ENCODE measurements at regions not wholly inside any gene's neighbourhood (a gene's known extent, or its start where the extent isn't known, plus 50 kb on each side); places are given as distances from the start of the nearest gene placed in this dataset.

DNA sequence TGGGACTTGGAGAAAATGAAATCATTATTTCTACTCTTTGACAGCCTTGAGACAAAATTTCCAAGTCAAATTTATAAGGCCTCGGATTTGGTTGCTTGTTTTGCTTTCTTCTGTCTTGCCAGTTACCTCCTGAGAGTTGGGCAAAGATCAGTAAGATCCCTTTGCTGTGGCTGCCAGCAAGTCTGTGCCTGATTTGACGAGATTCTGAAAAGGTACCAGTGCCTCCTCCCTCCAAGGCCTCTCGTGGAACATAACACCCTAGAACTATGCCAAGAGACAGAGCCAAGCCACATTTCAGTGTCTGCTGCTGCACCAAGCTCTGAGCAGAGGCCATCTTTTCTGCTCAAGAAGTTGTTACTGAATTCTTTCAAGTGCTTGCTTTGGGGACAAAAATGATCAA lies 61.0 kb downstream of the GTPBP8 start:
- H3K27ac ChIP-seq, result peak overlapping the region; percentile 48 to 79 (median 64)
- in situ Hi-C loops (cut with MboI; ENCODE audit: low pct_ligation_motif_present in 1 of 4, low pct_unique_long_range_greater_than_20kb in 1 of 4, low sequenced_read_pairs in 3 of 4) (loop anchor here in 3 of 4 donors (5.0 to 10.0 kb wide), 3 partner anchors 233 to 243 kb away; no protein-coding TSS in a partner anchor), intact Hi-C loops (cut with DNase I; ENCODE audit: low total_unique reads) (loop anchor here (2.0 kb wide), 1 partner anchor 237 kb away; no protein-coding TSS in a partner anchor)
- 58 to 78% methylated on average over 3 of the region's 3 CpGs for WGBS, 2 donors (ENCODE audit: low coverage in 1 of 2)
- no peak overlapping the region for H3K4me3 ChIP-seq
- TF ChIP-seq EP300 (IDR thresholded peaks at IDR 0.05; ENCODE audit: low read depth) (no peak), CTCF (IDR thresholded peaks at IDR 0.05) (no peak)
- no peaks in the 10 kb centered on the region for H3K9me3 ChIP-seq
- H3K4me1 ChIP-seq, result peaks cover 0 to 9% (median 0%) of the 10 kb centered on the region in 4 donors
- H3K36me3 ChIP-seq, result no peaks in the 10 kb centered on the region
- H3K27me3 ChIP-seq, result no peaks in the 10 kb centered on the region
- no peak for DNase-seq

DNA sequence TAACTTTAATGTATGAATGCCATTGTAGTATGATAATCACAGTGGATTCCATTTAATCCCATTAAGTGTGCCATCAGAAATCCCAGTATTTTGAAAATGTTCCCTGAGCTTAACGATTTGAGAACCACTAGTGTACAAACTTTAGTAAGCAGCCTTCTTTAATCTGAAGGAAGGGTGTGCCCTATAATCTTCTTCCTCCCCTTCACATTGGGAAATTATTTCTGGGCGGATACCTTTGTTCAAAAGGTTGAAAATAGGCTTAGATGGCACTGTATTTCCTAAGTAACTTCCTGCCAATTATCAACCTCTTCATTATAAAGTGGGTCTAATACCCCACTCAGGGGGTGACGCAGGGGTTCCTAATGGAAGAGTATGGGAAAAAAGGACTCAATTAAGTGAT lies 62.4 kb downstream of the GTPBP8 start:
- no peak for TF ChIP-seq CTCF (IDR thresholded peaks at IDR 0.05)
- TF ChIP-seq POLR2A (IDR thresholded peaks at IDR 0.05), result no peak
- TF ChIP-seq POLR2AphosphoS5 (IDR thresholded peaks at IDR 0.05), result no peak
- no peak for TF ChIP-seq EP300 (IDR thresholded peaks at IDR 0.05; ENCODE audit: low read depth)
- 64 to 78% methylated on average over 3 of the region's 3 CpGs for WGBS, 2 donors (ENCODE audit: low coverage in 1 of 2)
- no peaks in the 10 kb centered on the region for H3K27me3 ChIP-seq
- intact Hi-C loops (cut with DNase I; ENCODE audit: low total_unique reads), result loop anchor here (2.0 kb wide), 1 partner anchor 236 kb away; no protein-coding TSS in a partner anchor
- no peak overlapping the region for H3K27ac ChIP-seq
- H3K9me3 ChIP-seq, result no peaks in the 10 kb centered on the region
- H3K4me1 ChIP-seq, result peaks cover 0 to 9% (median 0%) of the 10 kb centered on the region in 4 donors
- no peak for DNase-seq
- in situ Hi-C loops (cut with MboI; ENCODE audit: low pct_ligation_motif_present in 1 of 4, low pct_unique_long_range_greater_than_20kb in 1 of 4, low sequenced_read_pairs in 3 of 4), result loop anchor here in 3 of 4 donors (5.0 to 10.0 kb wide), 3 partner anchors 232 to 242 kb away; no protein-coding TSS in a partner anchor
- H3K36me3 ChIP-seq, result no peaks in the 10 kb centered on the region
- H3K4me3 ChIP-seq, result no peak overlapping the region

GRCh38 chr3:113054552-113054951 lies 63.8 kb downstream of the GTPBP8 start:
- DNase-seq, result no peak
- 0 to 34% methylated on average over 1 of the region's 1 CpG for WGBS, 2 donors (ENCODE audit: low coverage in 1 of 2)
- Histone ChIP-seq H3K27ac (no peak overlapping the region), H3K36me3 (no peaks in the 10 kb centered on the region), H3K27me3 (no peaks in the 10 kb centered on the region), H3K9me3 (no peaks in the 10 kb centered on the region), H3K4me3 (no peak overlapping the region), H3K4me1 (peaks cover 0 to 9% (median 0%) of the 10 kb centered on the region in 4 donors)
- in situ Hi-C loops (cut with MboI; ENCODE audit: low pct_ligation_motif_present in 1 of 4, low pct_unique_long_range_greater_than_20kb in 1 of 4, low sequenced_read_pairs in 3 of 4), result loop anchor here in 3 of 4 donors (5.0 to 10.0 kb wide), 3 partner anchors 230 to 240 kb away; no protein-coding TSS in a partner anchor
- intact Hi-C loops (cut with DNase I; ENCODE audit: low total_unique reads), result no loop called here
- TF ChIP-seq CTCF (IDR thresholded peaks at IDR 0.05) (no peak), EP300 (IDR thresholded peaks at IDR 0.05; ENCODE audit: low read depth) (no peak), POLR2AphosphoS5 (IDR thresholded peaks at IDR 0.05) (no peak), POLR2A (IDR thresholded peaks at IDR 0.05) (no peak)

- no peaks in the 10 kb centered on the region for H3K9me3 ChIP-seq
- intact Hi-C loops (cut with DNase I; ENCODE audit: low total_unique reads), result no loop called here
- peaks cover 0 to 9% (median 0%) of the 10 kb centered on the region in 4 donors for H3K4me1 ChIP-seq
- H3K4me3 ChIP-seq, result no peak overlapping the region
- DNase-seq, result no peak
- H3K27me3 ChIP-seq, result no peaks in the 10 kb centered on the region
- no peaks in the 10 kb centered on the region for H3K36me3 ChIP-seq
- in situ Hi-C loops (cut with MboI; ENCODE audit: low pct_ligation_motif_present in 1 of 4, low pct_unique_long_range_greater_than_20kb in 1 of 4, low sequenced_read_pairs in 3 of 4), result loop anchor here in 2 of 4 donors (10.0 kb wide), 2 partner anchors 230 to 240 kb away; no protein-coding TSS in a partner anchor
- no peak overlapping the region for H3K27ac ChIP-seq
- TF ChIP-seq CTCF (IDR thresholded peaks at IDR 0.05) (no peak), EP300 (IDR thresholded peaks at IDR 0.05; ENCODE audit: low read depth) (no peak), POLR2AphosphoS5 (IDR thresholded peaks at IDR 0.05) (no peak), POLR2A (IDR thresholded peaks at IDR 0.05) (no peak)
These were observed 64.4 kb downstream of the GTPBP8 start for GRCh38 chr3:113055201-113055600.

All from transverse colon (tissue), 4 donors.